K562 (cell line): ENCODE measurements at regions not wholly inside any gene's neighbourhood (a gene's known extent, or its start where the extent isn't known, plus 50 kb on each side); places are given as distances from the start of the nearest gene placed in this dataset.

Source experiments
- CBFA2T2 ChIP-seq: fragments of 450-650 bp; conservative IDR thresholded peaks from 2 replicates; pipeline ENCODE4 v1.6.1; 2017; ENCODE audit warnings: mild to moderate bottlenecking
- THRAP3 ChIP-seq: fragments of 450-650 bp; IDR thresholded peaks from 2 replicates; pipeline ENCODE4 v1.6.1; 2016; ENCODE audit warnings: mild to moderate bottlenecking, inconsistent platforms, borderline replicate concordance
- TF ChIP-seq, protein P1 (sequence below): fragments of 200-600 bp; sonication (generic); IDR thresholded peaks from one replicate; pipeline ENCODE4 v1.6.1; 2012; ENCODE audit warnings: mild to moderate bottlenecking, low read depth, low read length, inconsistent platforms

DNA sequence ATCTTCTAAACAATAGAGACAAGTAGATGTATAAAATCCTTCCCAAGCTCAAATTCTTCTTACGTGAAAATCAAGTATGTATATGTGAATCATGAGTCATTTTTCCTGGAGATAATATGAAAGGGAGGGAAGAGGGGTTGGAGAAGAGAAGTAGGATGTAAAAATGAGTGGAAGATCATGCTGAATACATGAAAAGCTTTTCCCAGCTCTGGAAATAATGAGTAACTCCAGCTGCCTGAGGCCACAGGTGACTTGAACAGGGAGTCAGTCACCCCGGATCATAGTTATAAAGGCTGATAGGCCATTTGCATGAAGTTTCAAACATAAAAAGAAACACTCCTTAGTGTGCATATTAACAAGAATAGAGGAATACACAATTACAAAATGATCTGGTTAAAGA is 486.7 kb downstream of the EFNA5 start (continued):
- TF ChIP-seq, protein P1, sequence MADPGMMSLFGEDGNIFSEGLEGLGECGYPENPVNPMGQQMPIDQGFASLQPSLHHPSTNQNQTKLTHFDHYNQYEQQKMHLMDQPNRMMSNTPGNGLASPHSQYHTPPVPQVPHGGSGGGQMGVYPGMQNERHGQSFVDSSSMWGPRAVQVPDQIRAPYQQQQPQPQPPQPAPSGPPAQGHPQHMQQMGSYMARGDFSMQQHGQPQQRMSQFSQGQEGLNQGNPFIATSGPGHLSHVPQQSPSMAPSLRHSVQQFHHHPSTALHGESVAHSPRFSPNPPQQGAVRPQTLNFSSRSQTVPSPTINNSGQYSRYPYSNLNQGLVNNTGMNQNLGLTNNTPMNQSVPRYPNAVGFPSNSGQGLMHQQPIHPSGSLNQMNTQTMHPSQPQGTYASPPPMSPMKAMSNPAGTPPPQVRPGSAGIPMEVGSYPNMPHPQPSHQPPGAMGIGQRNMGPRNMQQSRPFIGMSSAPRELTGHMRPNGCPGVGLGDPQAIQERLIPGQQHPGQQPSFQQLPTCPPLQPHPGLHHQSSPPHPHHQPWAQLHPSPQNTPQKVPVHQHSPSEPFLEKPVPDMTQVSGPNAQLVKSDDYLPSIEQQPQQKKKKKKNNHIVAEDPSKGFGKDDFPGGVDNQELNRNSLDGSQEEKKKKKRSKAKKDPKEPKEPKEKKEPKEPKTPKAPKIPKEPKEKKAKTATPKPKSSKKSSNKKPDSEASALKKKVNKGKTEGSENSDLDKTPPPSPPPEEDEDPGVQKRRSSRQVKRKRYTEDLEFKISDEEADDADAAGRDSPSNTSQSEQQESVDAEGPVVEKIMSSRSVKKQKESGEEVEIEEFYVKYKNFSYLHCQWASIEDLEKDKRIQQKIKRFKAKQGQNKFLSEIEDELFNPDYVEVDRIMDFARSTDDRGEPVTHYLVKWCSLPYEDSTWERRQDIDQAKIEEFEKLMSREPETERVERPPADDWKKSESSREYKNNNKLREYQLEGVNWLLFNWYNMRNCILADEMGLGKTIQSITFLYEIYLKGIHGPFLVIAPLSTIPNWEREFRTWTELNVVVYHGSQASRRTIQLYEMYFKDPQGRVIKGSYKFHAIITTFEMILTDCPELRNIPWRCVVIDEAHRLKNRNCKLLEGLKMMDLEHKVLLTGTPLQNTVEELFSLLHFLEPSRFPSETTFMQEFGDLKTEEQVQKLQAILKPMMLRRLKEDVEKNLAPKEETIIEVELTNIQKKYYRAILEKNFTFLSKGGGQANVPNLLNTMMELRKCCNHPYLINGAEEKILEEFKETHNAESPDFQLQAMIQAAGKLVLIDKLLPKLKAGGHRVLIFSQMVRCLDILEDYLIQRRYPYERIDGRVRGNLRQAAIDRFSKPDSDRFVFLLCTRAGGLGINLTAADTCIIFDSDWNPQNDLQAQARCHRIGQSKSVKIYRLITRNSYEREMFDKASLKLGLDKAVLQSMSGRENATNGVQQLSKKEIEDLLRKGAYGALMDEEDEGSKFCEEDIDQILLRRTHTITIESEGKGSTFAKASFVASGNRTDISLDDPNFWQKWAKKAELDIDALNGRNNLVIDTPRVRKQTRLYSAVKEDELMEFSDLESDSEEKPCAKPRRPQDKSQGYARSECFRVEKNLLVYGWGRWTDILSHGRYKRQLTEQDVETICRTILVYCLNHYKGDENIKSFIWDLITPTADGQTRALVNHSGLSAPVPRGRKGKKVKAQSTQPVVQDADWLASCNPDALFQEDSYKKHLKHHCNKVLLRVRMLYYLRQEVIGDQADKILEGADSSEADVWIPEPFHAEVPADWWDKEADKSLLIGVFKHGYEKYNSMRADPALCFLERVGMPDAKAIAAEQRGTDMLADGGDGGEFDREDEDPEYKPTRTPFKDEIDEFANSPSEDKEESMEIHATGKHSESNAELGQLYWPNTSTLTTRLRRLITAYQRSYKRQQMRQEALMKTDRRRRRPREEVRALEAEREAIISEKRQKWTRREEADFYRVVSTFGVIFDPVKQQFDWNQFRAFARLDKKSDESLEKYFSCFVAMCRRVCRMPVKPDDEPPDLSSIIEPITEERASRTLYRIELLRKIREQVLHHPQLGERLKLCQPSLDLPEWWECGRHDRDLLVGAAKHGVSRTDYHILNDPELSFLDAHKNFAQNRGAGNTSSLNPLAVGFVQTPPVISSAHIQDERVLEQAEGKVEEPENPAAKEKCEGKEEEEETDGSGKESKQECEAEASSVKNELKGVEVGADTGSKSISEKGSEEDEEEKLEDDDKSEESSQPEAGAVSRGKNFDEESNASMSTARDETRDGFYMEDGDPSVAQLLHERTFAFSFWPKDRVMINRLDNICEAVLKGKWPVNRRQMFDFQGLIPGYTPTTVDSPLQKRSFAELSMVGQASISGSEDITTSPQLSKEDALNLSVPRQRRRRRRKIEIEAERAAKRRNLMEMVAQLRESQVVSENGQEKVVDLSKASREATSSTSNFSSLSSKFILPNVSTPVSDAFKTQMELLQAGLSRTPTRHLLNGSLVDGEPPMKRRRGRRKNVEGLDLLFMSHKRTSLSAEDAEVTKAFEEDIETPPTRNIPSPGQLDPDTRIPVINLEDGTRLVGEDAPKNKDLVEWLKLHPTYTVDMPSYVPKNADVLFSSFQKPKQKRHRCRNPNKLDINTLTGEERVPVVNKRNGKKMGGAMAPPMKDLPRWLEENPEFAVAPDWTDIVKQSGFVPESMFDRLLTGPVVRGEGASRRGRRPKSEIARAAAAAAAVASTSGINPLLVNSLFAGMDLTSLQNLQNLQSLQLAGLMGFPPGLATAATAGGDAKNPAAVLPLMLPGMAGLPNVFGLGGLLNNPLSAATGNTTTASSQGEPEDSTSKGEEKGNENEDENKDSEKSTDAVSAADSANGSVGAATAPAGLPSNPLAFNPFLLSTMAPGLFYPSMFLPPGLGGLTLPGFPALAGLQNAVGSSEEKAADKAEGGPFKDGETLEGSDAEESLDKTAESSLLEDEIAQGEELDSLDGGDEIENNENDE = no peak
- TF ChIP-seq CBFA2T2 = no peak
- TF ChIP-seq THRAP3 = no peak
